Naive thymus-derived CD4-positive, alpha-beta T cell (primary cell): ENCODE measurements at regions not wholly inside any gene's neighbourhood (a gene's known extent, or its start where the extent isn't known, plus 50 kb on each side); places are given as distances from the start of the nearest gene placed in this dataset.
A peak's percentile ranks its signal among the peaks of the same experiment; 100 is the strongest.

Source experiments
- ATAC-seq: fragments of 150-1000 bp; cut with Tn5 transposase; 2 replicates; pipeline ENCODE4 v1.10.0; 2021; ENCODE audit warnings: mild to moderate bottlenecking, moderate library complexity
- CTCF ChIA-PET: fragments of 350-600 bp; sonication (Branson Sonifier 250); formaldehyde crosslinking; loops from one replicate; lab custom pipeline; 2021; ENCODE audit warnings: antibody characterized with exemption; lab: Charles Lee
- POLR2A ChIA-PET: fragments of 350-600 bp; sonication (Branson Sonifier 250); formaldehyde crosslinking; loops from one replicate; lab custom pipeline; 2021; ENCODE audit warnings: antibody characterized with exemption, inconsistent platforms; lab: Charles Lee
- DNase-seq, 9 donors: peaks; one replicate each; pipeline versions ENCODE4 v3.0.0 to v3.0.0-alpha.2; 2020 to 2022; ENCODE audit warnings: mixed read lengths in 1 of 9
- H3K27ac ChIP-seq: one replicate; pipeline ENCODE4 v1.7.0; 2013; ENCODE audit warnings: mild to moderate bottlenecking, low read depth, low read length, moderate library complexity
- H3K27me3 ChIP-seq, 2 donors: one replicate each; pipeline ENCODE4 v1.7.0; 2013; ENCODE audit warnings: low read length in 2 of 2, mild to moderate bottlenecking in 2 of 2, moderate library complexity in 2 of 2; ENCODE audit not compliant: control insufficient read depth in 2 of 2, insufficient read depth in 2 of 2
- H3K36me3 ChIP-seq, 3 experiments: 1 replicate in 2 of 3; 2 replicates in 1 of 3; pipeline ENCODE4 v1.7.0; 2013; ENCODE audit warnings: low read length in 3 of 3, mild to moderate bottlenecking in 3 of 3, moderate library complexity in 1 of 3; ENCODE audit not compliant: insufficient read depth in 3 of 3, control insufficient read depth in 2 of 3
- H3K4me1 ChIP-seq, 2 donors: one replicate each; pipeline ENCODE4 v1.7.0; 2013; ENCODE audit warnings: low read length in 2 of 2, mild to moderate bottlenecking in 2 of 2, moderate library complexity in 1 of 2; ENCODE audit not compliant: control insufficient read depth in 2 of 2, insufficient read depth in 2 of 2
- H3K4me3 ChIP-seq: 2 replicates; pipeline ENCODE4 v1.7.0; 2013; ENCODE audit warnings: mild to moderate bottlenecking, low read length
- H3K9me3 ChIP-seq, 3 experiments: 1 replicate in 2 of 3; 2 replicates in 1 of 3; pipeline ENCODE4 v1.7.0; 2013; ENCODE audit warnings: low read length in 3 of 3; ENCODE audit not compliant: control insufficient read depth in 2 of 3
- H3K27ac Mint-ChIP-seq, 9 donors: one replicate each; pipeline ENCODE4 v1.8.0; 2020 to 2022; ENCODE audit warnings: mixed read lengths in 9 of 9, mild to moderate bottlenecking in 8 of 9, moderate library complexity in 5 of 9, inconsistent platforms in 2 of 9
- H3K27me3 Mint-ChIP-seq, 5 donors: one replicate each; pipeline ENCODE4 v1.8.0; 2021 to 2022; ENCODE audit warnings: mixed read lengths in 5 of 5, mild to moderate bottlenecking in 1 of 5
- H3K36me3 Mint-ChIP-seq, 5 donors: one replicate each; pipeline ENCODE4 v1.8.0; 2020 to 2022; ENCODE audit warnings: mixed read lengths in 5 of 5, mild to moderate bottlenecking in 3 of 5, inconsistent platforms in 1 of 5
- H3K4me1 Mint-ChIP-seq, 7 donors: one replicate each; pipeline ENCODE4 v1.8.0; 2020 to 2022; ENCODE audit warnings: mixed read lengths in 7 of 7, mild to moderate bottlenecking in 3 of 7, inconsistent platforms in 1 of 7
- H3K4me3 Mint-ChIP-seq, 10 donors: one replicate each; pipeline ENCODE4 v1.8.0; 2020 to 2022; ENCODE audit warnings: mild to moderate bottlenecking in 10 of 10, mixed read lengths in 10 of 10, moderate library complexity in 6 of 10, inconsistent platforms in 2 of 10
- H3K9me3 Mint-ChIP-seq, 11 donors: one replicate each; pipeline ENCODE4 v1.8.0; 2020 to 2022; ENCODE audit warnings: mixed read lengths in 11 of 11, mild to moderate bottlenecking in 4 of 11, inconsistent platforms in 1 of 11, moderate library complexity in 1 of 11
- intact Hi-C, 2 donors: fragments of 100-400 bp; cut with micrococcal nuclease; formaldehyde crosslinking; loops; one replicate each; pipeline ENCODE4 v1.15.1; 2023

DNA sequence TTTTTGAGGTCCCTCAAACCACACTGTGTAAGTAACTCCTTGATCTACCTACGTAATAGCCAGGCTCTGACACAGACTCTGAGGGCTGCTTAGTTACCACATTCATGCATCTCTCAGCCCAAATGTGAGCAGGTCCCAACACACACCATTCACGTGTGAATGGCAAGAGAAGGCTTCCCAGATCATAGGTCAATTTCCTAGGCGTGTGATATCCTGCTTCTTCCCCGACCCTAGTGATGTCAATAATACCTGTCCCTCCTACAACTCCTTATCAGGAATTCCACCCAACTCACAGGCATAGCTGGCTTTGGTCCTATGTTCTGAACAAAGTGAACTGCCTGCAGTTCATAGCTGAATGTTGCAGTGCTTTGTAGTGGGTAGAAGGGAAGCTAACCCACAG, 334.5 kb downstream of the RFC3 start:
- peaks cover 0 to 21% (median 0%) of the 10 kb centered on the region in 7 donors for H3K4me1 Mint-ChIP-seq
- Histone ChIP-seq H3K36me3 (no peaks in the 10 kb centered on the region), H3K4me3 (no peak overlapping the region), H3K27ac (no peak overlapping the region), H3K9me3 (no peaks in the 10 kb centered on the region), H3K4me1 (no peaks in the 10 kb centered on the region), H3K27me3 (no peaks in the 10 kb centered on the region)
- ATAC-seq (no peak), DNase-seq (no peak)
- peaks cover 3 to 19% (median 16%) of the 10 kb centered on the region in 5 donors for H3K27me3 Mint-ChIP-seq
- ChIA-PET POLR2A (no interaction called here), CTCF (no interaction called here)
- H3K4me3 Mint-ChIP-seq = no peak overlapping the region
- peaks cover 0 to 7% (median 0%) of the 10 kb centered on the region in 11 donors for H3K9me3 Mint-ChIP-seq
- no peak overlapping the region for H3K27ac Mint-ChIP-seq
- intact Hi-C loops = no loop called here
- H3K36me3 Mint-ChIP-seq = peaks cover 0 to 3% (median 0%) of the 10 kb centered on the region in 5 donors

DNA sequence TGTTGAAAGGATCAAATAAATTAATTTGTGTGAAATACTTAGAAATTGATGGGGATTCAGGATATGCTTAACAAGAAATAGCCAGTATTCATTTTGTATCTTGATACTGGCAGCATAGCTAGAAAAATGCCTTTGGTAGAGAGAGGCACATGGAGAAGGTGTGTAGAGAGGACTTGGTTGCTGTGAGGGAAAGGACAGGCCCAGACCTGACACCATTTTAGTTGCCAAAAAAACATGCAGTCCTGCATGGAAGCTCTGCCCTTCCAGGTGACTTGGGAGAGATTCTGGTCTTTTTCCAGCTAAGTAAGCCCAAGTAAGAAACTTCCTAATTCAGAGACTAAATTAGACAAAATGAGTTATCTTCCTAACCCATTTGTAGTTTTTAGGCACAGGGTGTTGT, 335.0 kb downstream of the RFC3 start:
- Mint-ChIP-seq H3K9me3 (peaks cover 0 to 7% (median 0%) of the 10 kb centered on the region in 11 donors), H3K36me3 (peaks cover 0 to 3% (median 0%) of the 10 kb centered on the region in 5 donors), H3K4me1 (peaks cover 0 to 23% (median 0%) of the 10 kb centered on the region in 7 donors), H3K4me3 (no peak overlapping the region), H3K27me3 (peaks cover 3 to 20% (median 16%) of the 10 kb centered on the region in 5 donors), H3K27ac (no peak overlapping the region)
- ChIA-PET POLR2A (no interaction called here), CTCF (no interaction called here)
- Histone ChIP-seq H3K9me3 (no peaks in the 10 kb centered on the region), H3K27ac (no peak overlapping the region), H3K4me3 (no peak overlapping the region), H3K4me1 (no peaks in the 10 kb centered on the region), H3K36me3 (no peaks in the 10 kb centered on the region), H3K27me3 (no peaks in the 10 kb centered on the region)
- DNase-seq = no peak
- no peak for ATAC-seq
- intact Hi-C loops = no loop called here

GRCh38 chr13:34153428-34154180, 335.7 kb downstream of the RFC3 start:
- Mint-ChIP-seq H3K4me1 (peaks cover 0 to 23% (median 0%) of the 10 kb centered on the region in 7 donors), H3K4me3 (no peak overlapping the region), H3K36me3 (peaks cover 0 to 3% (median 0%) of the 10 kb centered on the region in 5 donors), H3K9me3 (peaks cover 0 to 9% (median 2%) of the 10 kb centered on the region in 11 donors), H3K27me3 (peaks cover 5 to 20% (median 16%) of the 10 kb centered on the region in 5 donors), H3K27ac (no peak overlapping the region)
- no peaks in the 10 kb centered on the region for H3K4me1 ChIP-seq
- no peak overlapping the region for H3K4me3 ChIP-seq
- CTCF ChIA-PET = no interaction called here
- H3K27me3 ChIP-seq = no peaks in the 10 kb centered on the region
- H3K9me3 ChIP-seq = no peaks in the 10 kb centered on the region
- POLR2A ChIA-PET = no interaction called here
- intact Hi-C loops = no loop called here
- H3K27ac ChIP-seq = no peak overlapping the region
- H3K36me3 ChIP-seq = no peaks in the 10 kb centered on the region
- ATAC-seq (no peak), DNase-seq (no peak)

DNA sequence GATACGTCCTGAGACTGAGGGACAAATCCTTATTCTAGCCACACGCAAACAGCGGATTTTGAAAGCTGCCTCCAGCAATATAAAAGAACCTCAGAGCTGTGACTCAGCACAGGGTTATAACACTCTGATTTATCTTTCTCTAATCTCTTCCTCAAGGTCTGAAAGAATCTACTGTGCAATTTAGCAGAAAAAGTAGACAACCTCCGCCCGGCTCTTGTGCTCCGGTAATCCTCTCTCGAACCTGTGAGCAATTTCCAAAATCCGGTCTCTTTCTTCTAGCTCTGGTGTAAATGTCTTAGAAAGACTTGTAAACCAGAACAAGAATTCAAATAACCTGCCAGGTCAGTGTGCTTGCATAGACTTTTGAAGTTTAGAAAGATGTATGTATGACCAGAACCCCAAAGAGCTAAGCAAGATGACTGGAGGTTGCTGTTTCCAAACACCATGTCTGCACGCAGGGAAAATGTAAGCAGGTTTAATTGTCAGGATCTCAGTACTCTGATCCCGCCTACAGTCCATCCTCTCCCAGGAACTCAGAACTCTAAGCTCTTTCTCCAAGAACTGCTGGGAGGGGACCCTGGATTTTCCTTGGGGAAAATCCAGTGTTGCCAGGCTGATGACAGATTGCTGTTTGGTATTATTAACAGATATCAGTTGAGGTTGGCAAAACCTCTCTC, 338.1 kb downstream of the RFC3 start:
- no peaks in the 10 kb centered on the region for H3K4me1 ChIP-seq
- CTCF ChIA-PET = interaction anchor here (0.7 kb wide), 1 partner anchor 22 kb away, joined by 4 read pairs; no protein-coding TSS in a partner anchor
- Mint-ChIP-seq H3K27ac (peak overlapping the region in 1 of 9 donors; percentile 50), H3K4me3 (peak overlapping the region in 1 of 10 donors; percentile 23), H3K36me3 (peaks cover 0 to 3% (median 0%) of the 10 kb centered on the region in 5 donors), H3K27me3 (peaks cover 14 to 34% (median 20%) of the 10 kb centered on the region in 5 donors), H3K4me1 (peaks cover 0 to 23% (median 0%) of the 10 kb centered on the region in 7 donors), H3K9me3 (peaks cover 0 to 21% (median 2%) of the 10 kb centered on the region in 11 donors)
- DNase-seq = no peak
- intact Hi-C loops = no loop called here
- H3K27me3 ChIP-seq = no peaks in the 10 kb centered on the region
- H3K4me3 ChIP-seq = no peak overlapping the region
- no peak for ATAC-seq
- H3K27ac ChIP-seq = no peak overlapping the region
- no peaks in the 10 kb centered on the region for H3K9me3 ChIP-seq
- POLR2A ChIA-PET = no interaction called here
- no peaks in the 10 kb centered on the region for H3K36me3 ChIP-seq

- no peaks in the 10 kb centered on the region for H3K36me3 ChIP-seq
- Mint-ChIP-seq H3K4me1 (peaks cover 0 to 23% (median 0%) of the 10 kb centered on the region in 7 donors), H3K27ac (peak overlapping the region in 1 of 9 donors; percentile 50), H3K9me3 (peaks cover 0 to 16% (median 2%) of the 10 kb centered on the region in 11 donors), H3K4me3 (peak overlapping the region in 2 of 10 donors; percentile 33 to 61), H3K27me3 (peaks cover 14 to 29% (median 20%) of the 10 kb centered on the region in 5 donors), H3K36me3 (peaks cover 0 to 3% (median 0%) of the 10 kb centered on the region in 5 donors)
- DNase-seq = peak in 1 of 9 donors; percentile 61
- POLR2A ChIA-PET = no interaction called here
- H3K4me1 ChIP-seq = no peaks in the 10 kb centered on the region
- intact Hi-C loops = loop anchor here in 1 of 2 donors (1.0 kb wide), 1 partner anchor 340 kb away; no protein-coding TSS in a partner anchor
- peak; percentile 59 for ATAC-seq
- H3K27me3 ChIP-seq = no peaks in the 10 kb centered on the region
- no peaks in the 10 kb centered on the region for H3K9me3 ChIP-seq
- H3K27ac ChIP-seq = no peak overlapping the region
- H3K4me3 ChIP-seq = no peak overlapping the region
- CTCF ChIA-PET = no interaction called here
These were observed 339.0 kb downstream of the RFC3 start for GRCh38 chr13:34156841-34157365.

GRCh38 chr13:34159946-34160345, 342.0 kb downstream of the RFC3 start:
- intact Hi-C loops = no loop called here
- Histone ChIP-seq H3K27ac (no peak overlapping the region), H3K36me3 (no peaks in the 10 kb centered on the region), H3K4me1 (no peaks in the 10 kb centered on the region), H3K9me3 (no peaks in the 10 kb centered on the region), H3K27me3 (no peaks in the 10 kb centered on the region), H3K4me3 (no peak overlapping the region)
- ChIA-PET POLR2A (no interaction called here), CTCF (no interaction called here)
- DNase-seq = no peak
- peaks cover 16 to 26% (median 23%) of the 10 kb centered on the region in 5 donors for H3K27me3 Mint-ChIP-seq
- ATAC-seq = no peak
- peaks cover 0 to 17% (median 0%) of the 10 kb centered on the region in 7 donors for H3K4me1 Mint-ChIP-seq
- no peak overlapping the region for H3K27ac Mint-ChIP-seq
- peaks cover 0 to 3% (median 0%) of the 10 kb centered on the region in 5 donors for H3K36me3 Mint-ChIP-seq
- no peak overlapping the region for H3K4me3 Mint-ChIP-seq
- peaks cover 0 to 14% (median 2%) of the 10 kb centered on the region in 11 donors for H3K9me3 Mint-ChIP-seq
